NOMO-1 treated with DMSO at 0.1 percent for 48 hours (cell line): ENCODE measurements at regions not wholly inside any gene's neighbourhood (a gene's known extent, or its start where the extent isn't known, plus 50 kb on each side); places are given as distances from the start of the nearest gene placed in this dataset.

Source experiments
- DNase-seq: peaks from one replicate; lab custom pipeline; 2025; ENCODE audit not compliant: unreplicated experiment; lab: John Stamatoyannopoulos, UW

GRCh38 chr12:9264546-9264945, 56.4 kb upstream of the PZP start:
- no peak for DNase-seq

DNA sequence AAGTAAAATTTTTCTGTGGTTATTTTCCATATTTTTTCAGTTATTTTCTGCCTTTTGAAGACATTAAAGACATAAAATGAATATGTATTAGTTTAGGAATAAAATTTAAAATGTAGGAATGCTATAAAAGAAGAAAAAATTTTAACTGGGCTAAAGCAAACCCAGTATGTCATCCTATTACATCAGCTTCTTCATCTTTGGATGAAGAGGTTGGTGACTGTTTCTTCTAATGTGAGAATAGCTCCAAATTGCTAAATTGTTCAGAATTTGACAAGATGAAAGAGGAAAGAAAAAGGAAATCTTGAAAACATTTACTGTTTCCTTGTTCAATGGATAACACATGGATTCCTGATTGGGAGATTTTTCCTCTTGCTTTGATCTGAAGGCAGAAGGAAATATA, 52.7 kb upstream of the PZP start:
- no peak for DNase-seq

GRCh38 chr12:9258676-9259075, 50.5 kb upstream of the PZP start:
- DNase-seq: no peak
